Mesothelial cell of epicardium (in vitro differentiated cells): ENCODE measurements at regions not wholly inside any gene's neighbourhood (a gene's known extent, or its start where the extent isn't known, plus 50 kb on each side); places are given as distances from the start of the nearest gene placed in this dataset.
"Not testable (repeated sequence)": the region's sequence is repeated elsewhere in the genome, so short reads cannot be mapped to it uniquely, and the experiment has no call there.

ENCODE experiments used
- DNase-seq, 2 experiments: peaks; one replicate each; pipeline ENCODE4 v3.0.0; 2021; ENCODE audit warnings: low spot score in 2 of 2; ENCODE audit not compliant: unreplicated experiment in 2 of 2
- H3K27ac Mint-ChIP-seq: 2 replicates; pipeline ENCODE4 v1.8.0; 2021; ENCODE audit warnings: mixed read lengths
- H3K27me3 Mint-ChIP-seq: 2 replicates; pipeline ENCODE4 v1.8.0; 2021; ENCODE audit warnings: low read depth, mixed read lengths
- H3K36me3 Mint-ChIP-seq: 2 replicates; pipeline ENCODE4 v1.8.0; 2021; ENCODE audit warnings: mixed read lengths
- H3K4me1 Mint-ChIP-seq: 2 replicates; pipeline ENCODE4 v1.8.0; 2021; ENCODE audit warnings: mixed read lengths
- H3K4me3 Mint-ChIP-seq: 2 replicates; pipeline ENCODE4 v1.8.0; 2021; ENCODE audit warnings: mild to moderate bottlenecking, moderate library complexity, mixed read lengths
- H3K9me3 Mint-ChIP-seq: 2 replicates; pipeline ENCODE4 v1.8.0; 2021; ENCODE audit warnings: mixed read lengths
- CTCF ChIP-seq: fragments of 200-600 bp; sonication (generic); IDR thresholded peaks from one replicate; pipeline ENCODE4 v1.5.0; 2021; ENCODE audit warnings: antibody characterized with exemption; ENCODE audit not compliant: unreplicated experiment

- TF ChIP-seq CTCF = no peak
- peaks cover 2% of the 10 kb centered on the region for H3K36me3 Mint-ChIP-seq
- H3K4me1 Mint-ChIP-seq = peaks cover 25% of the 10 kb centered on the region
Observed at GRCh38 chr6:22756365-22756764, 187.0 kb downstream of the HDGFL1 start.

GRCh38 chr6:22764496-22764895 is 195.1 kb downstream of the HDGFL1 start:
- Mint-ChIP-seq H3K27me3 (no peaks in the 10 kb centered on the region), H3K4me1 (peaks cover 15% of the 10 kb centered on the region), H3K4me3 (no peak overlapping the region), H3K27ac (no peak overlapping the region), H3K36me3 (peaks cover 2% of the 10 kb centered on the region), H3K9me3 (peaks cover 17% of the 10 kb centered on the region)
- DNase-seq = no peak
- TF ChIP-seq CTCF = no peak

More at GRCh38 chr6:22756365-22756764, 187.0 kb downstream of the HDGFL1 start:
- Mint-ChIP-seq H3K9me3 (peaks cover 5% of the 10 kb centered on the region), H3K27me3 (no peaks in the 10 kb centered on the region), H3K4me3 (no peak overlapping the region), H3K27ac (no peak overlapping the region)
- DNase-seq = no peak

GRCh38 chr6:22765015-22765414 is 195.6 kb downstream of the HDGFL1 start:
- Mint-ChIP-seq H3K27ac (no peak overlapping the region), H3K9me3 (peaks cover 17% of the 10 kb centered on the region), H3K27me3 (no peaks in the 10 kb centered on the region), H3K36me3 (peaks cover 2% of the 10 kb centered on the region), H3K4me3 (no peak overlapping the region), H3K4me1 (peaks cover 16% of the 10 kb centered on the region)
- no peak for TF ChIP-seq CTCF
- DNase-seq = no peak

GRCh38 chr6:22766979-22767378 is 197.6 kb downstream of the HDGFL1 start:
- Mint-ChIP-seq H3K27me3 (no peaks in the 10 kb centered on the region), H3K27ac (no peak overlapping the region), H3K4me1 (peaks cover 16% of the 10 kb centered on the region), H3K4me3 (no peak overlapping the region), H3K9me3 (peaks cover 10% of the 10 kb centered on the region), H3K36me3 (no peaks in the 10 kb centered on the region)
- peak; percentile 32 for TF ChIP-seq CTCF
- DNase-seq = no peak

- no peak overlapping the region for H3K4me3 Mint-ChIP-seq
- DNase-seq = no peak
- H3K4me1 Mint-ChIP-seq = peaks cover 7% of the 10 kb centered on the region
- H3K27me3 Mint-ChIP-seq = no peaks in the 10 kb centered on the region
- H3K9me3 Mint-ChIP-seq = peaks cover 5% of the 10 kb centered on the region
- no peaks in the 10 kb centered on the region for H3K36me3 Mint-ChIP-seq
- TF ChIP-seq CTCF = no peak
- H3K27ac Mint-ChIP-seq = no peak overlapping the region
Observed at GRCh38 chr6:22770054-22770453, 200.7 kb downstream of the HDGFL1 start.

- H3K4me1 Mint-ChIP-seq = peaks cover 4% of the 10 kb centered on the region
- H3K4me3 Mint-ChIP-seq = no peak overlapping the region
- TF ChIP-seq CTCF = no peak
- no peak for DNase-seq
- H3K36me3 Mint-ChIP-seq = peaks cover 11% of the 10 kb centered on the region
- no peak overlapping the region for H3K27ac Mint-ChIP-seq
- peaks cover 14% of the 10 kb centered on the region for H3K9me3 Mint-ChIP-seq
- H3K27me3 Mint-ChIP-seq = no peaks in the 10 kb centered on the region
Observed at GRCh38 chr6:22774129-22774528, 204.8 kb downstream of the HDGFL1 start.

GRCh38 chr6:22778438-22778837 is 209.1 kb downstream of the HDGFL1 start:
- H3K27ac Mint-ChIP-seq, DNase-seq, H3K4me3 Mint-ChIP-seq, H3K27me3 Mint-ChIP-seq, H3K4me1 Mint-ChIP-seq: not testable (repeated sequence)
- Mint-ChIP-seq H3K9me3 (peaks cover 30% of the 10 kb centered on the region), H3K36me3 (peaks cover 19% of the 10 kb centered on the region)
